Stimulated activated memory B cell treated with anti-CD40 and anti-IgM and Interleukin-4, amounts not matched to agents 10 μg/mL and 1 μg/mL and 100 μg/mL, for 72 hours (primary cell): ENCODE measurements at regions not wholly inside any gene's neighbourhood (a gene's known extent, or its start where the extent isn't known, plus 50 kb on each side); places are given as distances from the start of the nearest gene placed in this dataset.
"Not testable (repeated sequence)": the region's sequence is repeated elsewhere in the genome, so short reads cannot be mapped to it uniquely, and the experiment has no call there.

Experiments
- ATAC-seq: fragments of 150-1000 bp; cut with Tn5 transposase; 2 replicates; pipeline ENCODE4 v1.10.0; 2021
- H3K27ac Mint-ChIP-seq: one replicate; pipeline ENCODE4 v1.8.0; 2022; ENCODE audit warnings: mild to moderate bottlenecking, mixed read lengths
- H3K27me3 Mint-ChIP-seq: one replicate; pipeline ENCODE4 v1.8.0; 2022; ENCODE audit warnings: mixed read lengths
- H3K36me3 Mint-ChIP-seq: one replicate; pipeline ENCODE4 v1.8.0; 2022; ENCODE audit warnings: mixed read lengths
- H3K4me1 Mint-ChIP-seq: one replicate; pipeline ENCODE4 v1.8.0; 2022; ENCODE audit warnings: mixed read lengths
- H3K4me3 Mint-ChIP-seq: one replicate; pipeline ENCODE4 v1.8.0; 2022; ENCODE audit warnings: mild to moderate bottlenecking, moderate library complexity, mixed read lengths
- H3K9me3 Mint-ChIP-seq: one replicate; pipeline ENCODE4 v1.8.0; 2022; ENCODE audit warnings: mixed read lengths

DNA sequence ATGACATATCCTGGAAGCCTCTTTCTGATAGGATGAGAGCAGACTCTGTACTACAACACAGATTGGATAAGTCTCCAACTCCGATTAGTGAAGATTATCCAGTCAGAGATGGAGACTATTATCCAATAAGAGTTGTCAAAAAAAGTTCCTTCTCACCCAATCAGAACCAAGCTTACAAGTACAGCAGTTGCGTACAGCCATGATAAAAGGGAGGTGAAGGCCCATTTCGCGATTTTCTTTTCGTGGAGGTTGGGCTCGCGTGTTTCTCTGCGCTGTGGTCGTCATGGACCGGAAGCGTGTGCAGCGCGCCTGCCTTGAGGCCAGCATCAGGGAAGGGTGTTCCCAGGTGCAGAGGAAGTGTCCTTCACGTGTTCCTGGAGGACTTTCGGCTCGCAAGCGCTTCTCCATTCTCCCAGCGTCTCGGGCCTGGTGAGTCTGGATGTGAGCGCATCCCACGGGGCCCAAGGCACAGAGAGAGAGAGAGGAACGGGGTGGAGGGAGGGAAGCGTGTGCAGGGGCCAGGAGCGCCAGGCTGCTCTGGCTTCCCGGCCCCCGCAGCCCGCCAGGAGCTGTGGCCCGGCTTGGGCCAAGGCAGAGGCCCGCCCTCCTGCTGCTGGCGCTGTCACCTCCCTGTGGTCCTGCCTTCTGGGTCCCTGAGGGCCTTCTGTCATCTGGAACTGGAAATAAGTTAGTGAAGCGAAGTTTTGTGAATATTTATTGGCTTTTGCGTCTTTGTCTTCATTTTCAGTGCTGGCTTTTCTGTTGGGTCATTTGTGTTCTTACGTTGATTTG, 53.9 kb downstream of the CDRT15L2 start:
- H3K27ac Mint-ChIP-seq, H3K4me1 Mint-ChIP-seq, H3K9me3 Mint-ChIP-seq, ATAC-seq, H3K27me3 Mint-ChIP-seq, H3K4me3 Mint-ChIP-seq, H3K36me3 Mint-ChIP-seq: not testable (repeated sequence)

GRCh38 chr17:20640147-20640546, 60.6 kb downstream of the CDRT15L2 start:
- H3K9me3 Mint-ChIP-seq, H3K27me3 Mint-ChIP-seq, H3K36me3 Mint-ChIP-seq, ATAC-seq, H3K27ac Mint-ChIP-seq, H3K4me3 Mint-ChIP-seq: not testable (repeated sequence)
- H3K4me1 Mint-ChIP-seq, result peaks cover 17% of the 10 kb centered on the region

- not testable (repeated sequence) for H3K9me3 Mint-ChIP-seq, ATAC-seq, H3K4me3 Mint-ChIP-seq, H3K36me3 Mint-ChIP-seq, H3K27me3 Mint-ChIP-seq
- Mint-ChIP-seq H3K27ac (peak overlapping the region; percentile 48), H3K4me1 (peaks cover 39% of the 10 kb centered on the region)
Observed at GRCh38 chr17:20646661-20647272, 67.2 kb downstream of the CDRT15L2 start.

DNA sequence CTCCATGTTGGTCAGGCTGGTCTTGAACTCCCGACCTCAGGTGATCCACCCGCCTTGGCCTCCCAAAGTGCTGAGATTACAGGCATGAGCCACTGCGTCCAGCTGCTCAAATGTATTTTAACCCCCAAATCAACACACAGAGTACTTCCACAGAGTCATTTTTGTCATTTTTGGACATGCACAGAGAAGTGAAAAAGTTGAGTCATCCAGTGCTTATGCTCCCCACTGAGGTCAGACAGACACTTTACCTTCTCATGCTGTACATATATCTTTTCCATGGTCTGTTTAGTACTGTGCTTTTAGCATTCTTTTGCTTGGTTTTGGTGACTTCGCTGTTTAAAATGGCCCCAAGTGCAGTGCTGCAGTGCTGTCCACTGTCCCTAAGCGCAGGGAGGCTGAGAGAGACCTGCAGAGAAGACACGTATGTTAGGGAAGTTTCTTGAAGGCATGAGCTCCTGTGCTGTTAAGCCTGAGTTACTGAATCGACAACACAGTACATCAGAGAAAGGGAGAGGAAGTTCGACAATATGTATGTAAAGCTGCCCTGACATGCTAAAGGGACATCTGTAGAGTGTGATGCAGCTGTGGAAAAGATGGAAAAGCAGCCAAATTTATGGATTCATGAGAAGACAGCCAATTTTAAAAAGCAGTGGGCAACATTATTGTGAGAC, 69.7 kb downstream of the CDRT15L2 start:
- peak; percentile 93 for ATAC-seq
- H3K9me3 Mint-ChIP-seq, H3K36me3 Mint-ChIP-seq, H3K27me3 Mint-ChIP-seq: not testable (repeated sequence)
- H3K27ac Mint-ChIP-seq, result peak overlapping the region; percentile 72
- H3K4me3 Mint-ChIP-seq, result peak overlapping the region; percentile 6
- peaks cover 42% of the 10 kb centered on the region for H3K4me1 Mint-ChIP-seq

DNA sequence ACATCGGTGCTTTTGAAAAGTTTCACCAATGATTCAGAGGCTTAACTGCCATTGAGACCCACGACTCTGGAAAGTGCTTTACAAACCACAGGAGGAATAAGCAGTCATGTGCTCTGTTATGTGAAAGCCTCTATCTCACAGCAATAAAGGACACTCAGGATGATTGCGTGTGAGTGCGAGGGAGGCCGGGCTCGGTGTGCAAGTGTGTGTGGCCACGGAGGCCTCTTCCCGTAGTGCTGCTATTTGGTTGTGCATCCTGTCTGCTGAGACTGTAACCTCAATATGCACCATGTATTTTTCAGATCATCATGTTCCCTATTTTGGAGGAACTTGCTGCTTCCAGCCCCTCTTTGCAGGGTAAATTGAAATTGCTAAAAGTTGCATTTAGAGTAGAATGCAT, 71.5 kb downstream of the CDRT15L2 start:
- ATAC-seq, result peak; percentile 84
- H3K9me3 Mint-ChIP-seq, H3K4me3 Mint-ChIP-seq, H3K36me3 Mint-ChIP-seq, H3K27me3 Mint-ChIP-seq: not testable (repeated sequence)
- Mint-ChIP-seq H3K4me1 (peaks cover 33% of the 10 kb centered on the region), H3K27ac (peak overlapping the region; percentile 91)

- Mint-ChIP-seq H3K4me1 (peaks cover 31% of the 10 kb centered on the region), H3K27ac (peak overlapping the region; percentile 91)
- not testable (repeated sequence) for H3K9me3 Mint-ChIP-seq, H3K27me3 Mint-ChIP-seq, H3K4me3 Mint-ChIP-seq, H3K36me3 Mint-ChIP-seq, ATAC-seq
Observed at GRCh38 chr17:20651736-20652135, 72.2 kb downstream of the CDRT15L2 start.

DNA sequence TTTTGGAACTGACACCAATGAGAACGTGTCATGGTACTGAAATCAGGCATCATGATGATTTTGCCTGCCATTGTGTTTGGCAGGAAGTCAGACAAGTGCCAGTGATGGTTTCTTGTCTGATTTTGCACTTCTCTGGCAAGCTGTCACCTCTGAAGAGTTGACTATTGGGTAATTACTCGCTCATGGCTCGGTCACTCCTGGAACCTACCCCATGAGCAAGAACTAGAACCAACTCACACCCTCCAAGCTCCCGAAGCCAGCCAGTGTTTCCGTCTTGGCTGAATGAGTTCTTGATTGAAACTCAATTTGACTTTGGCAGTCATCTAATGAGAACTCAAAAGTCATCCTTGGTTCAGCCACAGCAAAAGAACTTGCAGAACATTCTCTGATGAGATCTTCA, 73.9 kb downstream of the CDRT15L2 start:
- not testable (repeated sequence) for H3K27me3 Mint-ChIP-seq, ATAC-seq, H3K36me3 Mint-ChIP-seq, H3K9me3 Mint-ChIP-seq, H3K27ac Mint-ChIP-seq, H3K4me3 Mint-ChIP-seq
- peaks cover 29% of the 10 kb centered on the region for H3K4me1 Mint-ChIP-seq

GRCh38 chr17:20654114-20654513, 74.6 kb downstream of the CDRT15L2 start:
- not testable (repeated sequence) for H3K9me3 Mint-ChIP-seq, H3K27me3 Mint-ChIP-seq, ATAC-seq, H3K36me3 Mint-ChIP-seq, H3K4me3 Mint-ChIP-seq
- Mint-ChIP-seq H3K4me1 (peaks cover 25% of the 10 kb centered on the region), H3K27ac (peak overlapping the region; percentile 24)

- H3K9me3 Mint-ChIP-seq, H3K36me3 Mint-ChIP-seq, H3K27ac Mint-ChIP-seq, H3K4me3 Mint-ChIP-seq, ATAC-seq, H3K27me3 Mint-ChIP-seq: not testable (repeated sequence)
- H3K4me1 Mint-ChIP-seq, result peaks cover 21% of the 10 kb centered on the region
Observed at GRCh38 chr17:20654575-20654974, 75.1 kb downstream of the CDRT15L2 start.

DNA sequence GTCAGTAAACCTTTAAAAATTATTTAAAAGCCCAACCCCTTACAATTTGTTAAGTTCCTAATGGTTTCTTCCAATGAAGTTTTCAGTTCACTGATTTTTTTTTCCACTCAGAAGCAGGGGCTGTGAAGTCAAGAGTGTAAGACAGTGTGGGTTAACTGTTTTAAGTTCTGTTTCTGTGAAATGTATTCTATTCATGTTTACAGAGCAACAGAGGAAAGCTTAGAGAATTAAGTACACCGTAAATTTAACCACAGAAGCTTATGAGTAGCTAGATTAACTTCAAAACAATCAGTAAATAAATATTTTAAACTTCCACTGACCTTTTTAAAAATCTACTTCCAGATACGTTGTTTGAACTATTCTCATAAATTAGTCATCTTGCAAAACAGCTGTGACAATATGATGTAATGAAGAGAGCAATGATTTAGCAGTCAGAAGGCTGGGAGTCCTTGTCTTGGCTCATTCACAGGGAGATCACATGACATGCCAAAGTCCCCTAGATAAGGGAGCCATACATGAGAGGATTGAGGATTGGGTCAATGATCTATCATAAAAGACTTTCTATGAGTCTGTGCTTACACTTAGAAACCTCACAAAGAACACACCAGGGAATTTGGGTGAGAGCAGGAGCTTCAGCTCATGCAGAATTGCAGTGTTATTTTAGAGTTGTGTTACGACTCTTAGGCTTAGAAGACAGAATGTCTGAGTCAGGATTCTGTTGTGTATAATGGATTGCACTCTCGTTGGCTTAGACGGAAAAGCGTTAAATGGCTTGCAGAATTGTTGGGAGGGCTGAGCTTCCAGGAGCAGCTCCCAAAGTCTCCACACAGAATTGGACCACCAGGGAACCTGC, 85.8 kb downstream of the CDRT15L2 start:
- not testable (repeated sequence) for H3K4me3 Mint-ChIP-seq, H3K4me1 Mint-ChIP-seq, H3K36me3 Mint-ChIP-seq, ATAC-seq, H3K27me3 Mint-ChIP-seq, H3K27ac Mint-ChIP-seq, H3K9me3 Mint-ChIP-seq

DNA sequence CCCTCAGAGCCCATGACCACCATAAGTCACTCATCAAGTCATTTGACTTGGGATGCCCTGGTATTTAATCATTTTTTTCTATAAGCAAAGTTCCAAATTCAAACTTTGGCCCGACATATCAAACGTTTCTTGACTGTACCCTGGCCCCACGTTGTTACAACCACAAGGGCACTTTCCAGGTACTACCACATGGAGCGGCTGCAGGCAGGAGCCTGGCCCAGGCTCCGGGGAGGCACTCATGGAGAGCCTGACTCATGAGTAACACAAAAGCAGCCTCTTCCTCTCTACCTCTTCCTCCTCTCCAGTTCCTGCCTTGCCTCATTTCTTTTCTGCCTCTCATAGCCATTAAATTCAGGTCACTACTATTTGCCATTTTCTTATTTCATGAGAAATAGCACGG, 87.2 kb downstream of the CDRT15L2 start:
- H3K27me3 Mint-ChIP-seq, H3K4me1 Mint-ChIP-seq, H3K27ac Mint-ChIP-seq, H3K36me3 Mint-ChIP-seq, H3K4me3 Mint-ChIP-seq, ATAC-seq, H3K9me3 Mint-ChIP-seq: not testable (repeated sequence)

- ATAC-seq, H3K4me3 Mint-ChIP-seq, H3K27ac Mint-ChIP-seq, H3K27me3 Mint-ChIP-seq, H3K9me3 Mint-ChIP-seq, H3K4me1 Mint-ChIP-seq, H3K36me3 Mint-ChIP-seq: not testable (repeated sequence)
Observed at GRCh38 chr17:20667712-20668111, 88.2 kb downstream of the CDRT15L2 start.

DNA sequence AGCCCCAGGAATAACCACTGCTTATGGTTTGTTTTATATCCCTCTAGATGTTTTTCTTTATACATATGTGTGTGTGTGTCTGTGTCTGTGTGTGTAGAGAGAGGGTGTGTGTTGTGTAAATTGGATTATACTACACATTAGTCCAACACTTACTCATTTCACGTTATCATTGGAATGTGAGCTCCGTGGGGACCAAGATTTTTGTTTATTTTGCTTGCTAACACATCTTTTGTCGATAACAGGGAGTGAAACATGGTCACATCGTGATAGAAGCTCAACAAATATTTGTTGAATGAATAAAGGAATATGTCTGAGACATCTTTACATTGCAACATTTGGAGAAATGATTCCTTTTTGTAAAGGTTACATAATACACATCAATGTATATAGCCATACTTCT, 88.8 kb downstream of the CDRT15L2 start:
- H3K9me3 Mint-ChIP-seq, H3K36me3 Mint-ChIP-seq, H3K4me3 Mint-ChIP-seq: not testable (repeated sequence)

GRCh38 chr17:20668868-20669267, 89.3 kb downstream of the CDRT15L2 start:
- H3K9me3 Mint-ChIP-seq, H3K4me1 Mint-ChIP-seq, H3K27ac Mint-ChIP-seq, H3K27me3 Mint-ChIP-seq, H3K36me3 Mint-ChIP-seq, ATAC-seq, H3K4me3 Mint-ChIP-seq: not testable (repeated sequence)

More for the DNA sequence above, 88.8 kb downstream of the CDRT15L2 start:
- H3K4me1 Mint-ChIP-seq, ATAC-seq, H3K27me3 Mint-ChIP-seq, H3K27ac Mint-ChIP-seq: not testable (repeated sequence)

GRCh38 chr17:20670506-20670905, 91.0 kb downstream of the CDRT15L2 start:
- not testable (repeated sequence) for H3K27ac Mint-ChIP-seq, H3K4me1 Mint-ChIP-seq, H3K27me3 Mint-ChIP-seq, ATAC-seq, H3K4me3 Mint-ChIP-seq, H3K36me3 Mint-ChIP-seq, H3K9me3 Mint-ChIP-seq
